Fibroblast of pulmonary artery (primary cell): ENCODE measurements at regions not wholly inside any gene's neighbourhood (a gene's known extent, or its start where the extent isn't known, plus 50 kb on each side); places are given as distances from the start of the nearest gene placed in this dataset.

Experiments
- DNase-seq: peaks from one replicate; pipeline ENCODE4 v3.0.0-alpha.2; 2010; ENCODE audit warnings: low read depth
- H3K4me3 ChIP-seq: replicated peaks from 2 replicates; pipeline ENCODE4 v1.5.1; 2011; ENCODE audit warnings: low read depth, mild to moderate bottlenecking, control low read depth, low read length, moderate library complexity
- CTCF ChIP-seq: IDR thresholded peaks from 2 replicates; pipeline ENCODE4 v1.5.1; 2011; ENCODE audit warnings: mild to moderate bottlenecking, control low read depth, low read length, inconsistent platforms; ENCODE audit errors: missing control alignments

GRCh38 chr6:130585587-130585986 is 219.8 kb downstream of the TMEM200A start:
- TF ChIP-seq CTCF = no peak
- no peak for DNase-seq
- H3K4me3 ChIP-seq = no peak overlapping the region

GRCh38 chr6:130587778-130588520 is 222.1 kb downstream of the TMEM200A start:
- peak; percentile 83 for DNase-seq
- no peak for TF ChIP-seq CTCF
- H3K4me3 ChIP-seq = no peak overlapping the region

DNA sequence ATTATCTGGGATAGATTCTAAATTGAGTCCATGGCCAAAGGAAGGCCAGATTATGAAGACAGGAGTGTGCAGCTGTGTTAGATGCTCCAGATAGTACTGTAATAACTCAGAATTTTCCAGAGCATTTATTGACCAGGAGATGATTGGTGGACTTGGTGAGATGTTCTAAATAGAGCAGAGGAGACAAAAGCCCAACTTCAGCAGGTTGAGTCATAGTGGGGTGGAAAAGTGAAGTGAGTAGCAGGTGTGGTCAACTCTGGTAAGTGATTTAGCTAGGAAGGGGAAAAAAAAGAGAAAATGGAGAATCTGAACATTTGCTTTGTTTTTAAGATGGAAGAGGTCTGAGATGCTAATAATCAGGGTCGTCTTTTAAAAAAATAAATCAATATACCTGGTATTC is 227.4 kb downstream of the TMEM200A start:
- TF ChIP-seq CTCF = no peak
- H3K4me3 ChIP-seq = no peak overlapping the region
- no peak for DNase-seq

DNA sequence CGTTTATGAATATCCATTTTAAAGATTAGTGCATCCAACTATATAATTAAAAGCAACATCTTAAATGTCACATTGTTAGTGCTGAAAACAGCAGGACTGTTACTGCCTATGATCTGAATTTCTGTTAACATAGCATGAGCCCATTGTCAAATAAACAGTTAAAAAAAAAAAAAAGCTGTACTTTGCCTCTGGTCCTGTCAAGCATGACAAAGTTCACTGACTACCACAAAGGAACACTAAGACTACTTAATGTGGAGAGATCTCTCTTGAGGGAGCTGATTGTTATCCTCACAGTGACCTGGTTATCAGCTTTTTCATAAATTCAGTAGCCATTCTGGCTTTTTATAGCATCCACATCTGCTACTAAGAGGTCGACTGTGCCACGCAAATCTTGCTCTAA is 228.1 kb downstream of the TMEM200A start:
- H3K4me3 ChIP-seq = no peak overlapping the region
- TF ChIP-seq CTCF = no peak
- no peak for DNase-seq

- peak; percentile 20 for DNase-seq
- H3K4me3 ChIP-seq = no peak overlapping the region
- no peak for TF ChIP-seq CTCF
Measured at GRCh38 chr6:130598021-130598989, 228.9 kb upstream of the SMLR1 start.

DNA sequence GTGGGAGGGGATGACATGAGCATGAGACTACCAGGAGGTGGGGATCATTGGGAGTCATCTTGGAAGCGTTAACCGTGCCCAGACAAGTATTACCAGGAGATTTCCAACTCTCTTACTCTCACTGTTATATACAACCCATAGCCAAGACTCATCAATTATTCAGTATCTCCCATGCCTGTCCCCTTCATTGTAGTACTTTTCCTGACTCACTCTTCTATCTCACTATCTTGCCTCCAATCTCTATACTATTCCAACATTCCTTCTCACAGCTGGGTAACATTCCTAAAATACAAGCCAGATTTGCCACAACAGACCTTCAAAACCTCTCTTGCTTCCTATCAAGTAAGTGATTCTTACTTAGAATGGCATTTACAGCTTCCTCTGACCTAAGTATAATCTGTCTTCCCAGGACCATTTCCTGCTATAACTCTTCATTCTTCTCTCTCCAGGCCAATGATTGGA is 226.3 kb upstream of the SMLR1 start:
- DNase-seq = peak; percentile 49
- TF ChIP-seq CTCF = no peak
- no peak overlapping the region for H3K4me3 ChIP-seq
